Hematopoietic multipotent progenitor cell treated with erythropoietin and hydrocortisone succinate and interleukin-3 and kit ligand, for 15 days (in vitro differentiated cells): ENCODE measurements at regions not wholly inside any gene's neighbourhood (a gene's known extent, or its start where the extent isn't known, plus 50 kb on each side); places are given as distances from the start of the nearest gene placed in this dataset.

ENCODE experiments used
- DNase-seq: peaks from one replicate; pipeline ENCODE4 v3.0.0-alpha.2; 2015; ENCODE audit warnings: low spot score

GRCh38 chr2:16119741-16120140 lies 179.4 kb downstream of the MYCN start:
- DNase-seq: no peak

DNA sequence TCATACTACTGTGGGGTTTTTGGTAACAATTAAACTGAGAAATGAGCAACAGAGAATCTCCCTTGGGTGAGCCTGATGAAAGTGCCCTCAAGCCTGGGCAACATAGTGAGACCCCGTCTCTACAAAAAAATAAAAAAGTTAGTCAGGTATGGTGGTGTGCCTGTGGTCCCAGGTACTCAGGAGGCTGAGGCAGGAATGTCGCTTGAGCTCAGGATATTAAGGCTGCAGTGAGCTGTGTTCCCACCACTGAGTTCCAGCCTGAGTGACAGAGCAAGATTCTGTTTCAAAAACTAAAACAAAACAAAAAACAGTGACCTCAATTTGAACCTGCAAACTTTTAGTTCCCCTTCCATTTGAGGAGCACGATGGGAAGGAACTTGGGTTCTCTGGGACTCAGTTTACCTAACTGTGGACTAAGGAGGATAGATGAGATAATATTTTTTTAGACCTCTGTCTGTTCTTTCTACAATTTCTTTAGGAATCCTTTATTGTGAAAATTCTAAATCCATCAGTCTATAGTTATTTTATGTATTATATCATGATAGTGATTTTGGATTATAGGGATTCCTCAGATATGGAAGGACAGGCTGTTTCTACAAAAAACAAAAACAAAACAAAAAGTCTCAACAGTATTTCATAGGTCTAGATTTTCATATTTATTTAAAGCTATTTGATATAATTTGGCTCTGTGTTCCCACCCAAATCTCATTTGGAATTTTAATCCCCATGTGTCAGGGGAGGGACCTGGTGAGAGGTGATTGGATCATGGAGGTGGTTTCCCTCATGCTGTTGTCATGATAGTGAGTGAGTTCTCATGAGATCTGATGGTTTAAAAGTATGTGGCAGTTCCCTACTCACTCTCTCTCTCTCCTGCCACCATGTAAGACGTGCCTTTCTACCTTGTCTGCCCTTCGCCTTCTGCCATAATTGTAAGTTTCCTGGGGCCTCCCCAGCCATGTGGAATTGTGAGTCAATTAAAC lies 178.6 kb downstream of the MYCN start:
- DNase-seq: no peak

GRCh38 chr2:16117791-16118610 lies 177.7 kb downstream of the MYCN start:
- no peak for DNase-seq

GRCh38 chr2:16117021-16117700 lies 176.8 kb downstream of the MYCN start:
- no peak for DNase-seq

GRCh38 chr2:16115881-16116830 lies 175.8 kb downstream of the MYCN start:
- DNase-seq: no peak

DNA sequence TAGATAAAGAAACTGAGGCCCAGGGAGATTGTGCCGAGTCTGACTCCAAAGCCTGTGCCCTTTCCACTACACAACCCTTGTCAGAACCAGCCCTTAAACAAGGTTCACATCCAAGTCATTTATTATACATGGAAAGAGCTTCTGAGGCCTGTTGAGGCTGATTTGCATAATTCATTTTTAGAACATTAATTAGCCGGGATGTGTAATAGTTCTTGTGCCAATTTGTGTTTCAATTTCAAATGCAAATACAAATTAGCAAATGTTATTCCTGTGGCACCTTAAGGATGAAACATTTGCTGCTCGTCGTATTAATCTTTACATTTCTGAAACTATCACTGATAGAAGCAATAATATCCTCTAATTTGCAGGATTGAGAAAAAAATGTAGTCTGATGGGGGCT lies 174.9 kb downstream of the MYCN start:
- no peak for DNase-seq

- DNase-seq: no peak
These were observed 174.5 kb downstream of the MYCN start for GRCh38 chr2:16114836-16115235.

DNA sequence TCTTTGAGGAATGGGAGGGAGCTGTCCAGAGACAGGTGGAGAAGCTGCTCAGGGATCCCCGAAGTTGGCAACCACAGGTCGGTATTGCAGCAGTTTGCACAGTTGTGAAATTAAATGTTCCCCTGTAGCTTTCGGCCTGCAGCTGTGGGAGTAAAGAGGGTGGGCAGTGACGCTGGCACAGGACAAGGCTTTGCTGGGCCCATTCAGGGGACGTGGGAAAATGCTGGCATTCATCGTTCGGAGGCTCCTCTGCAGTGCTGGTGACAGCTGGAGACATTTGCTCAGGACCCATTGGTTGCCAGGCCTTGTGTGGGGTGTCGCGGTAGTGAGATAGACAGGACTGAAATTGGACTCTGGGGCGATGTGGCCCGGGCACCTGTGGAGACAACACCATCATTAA lies 173.7 kb downstream of the MYCN start:
- no peak for DNase-seq

- DNase-seq: no peak
These were observed 173.2 kb downstream of the MYCN start for GRCh38 chr2:16113568-16113967.

- no peak for DNase-seq
These were observed 172.7 kb downstream of the MYCN start for GRCh38 chr2:16112972-16113560.

DNA sequence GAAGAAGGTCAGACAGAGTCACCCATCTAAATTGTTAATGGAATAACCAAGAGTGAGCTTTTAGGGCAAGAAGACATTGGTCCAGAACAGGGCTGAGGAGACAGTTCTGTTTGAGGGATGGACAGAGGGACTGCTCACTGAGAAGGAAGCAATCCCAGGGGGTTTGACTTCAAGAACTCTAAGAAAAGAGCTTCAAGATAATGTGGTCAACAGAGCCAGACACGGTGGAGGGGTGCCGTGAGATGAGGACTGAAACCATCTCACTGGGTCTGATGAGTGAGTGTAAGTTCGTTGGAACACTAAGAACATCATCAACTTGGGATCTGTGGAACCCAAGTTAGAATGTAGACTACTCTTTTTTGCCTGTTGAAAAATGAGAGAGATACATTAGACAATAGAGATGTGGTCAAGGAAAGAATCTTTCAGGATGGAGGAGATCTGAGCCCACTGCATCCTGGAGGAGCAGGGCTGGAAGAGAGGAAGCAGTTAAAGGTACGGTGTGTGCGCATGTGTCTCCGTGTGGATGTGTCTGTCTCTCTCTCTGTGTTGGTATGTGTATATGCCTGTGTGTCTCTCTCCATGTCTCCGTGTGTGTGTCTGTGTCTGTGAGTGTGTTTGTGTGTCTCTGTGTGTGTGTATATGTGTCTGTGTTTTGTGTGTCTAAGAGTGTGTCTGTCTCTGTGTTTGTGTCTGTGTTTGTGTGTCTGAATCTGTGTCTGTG lies 172.1 kb downstream of the MYCN start:
- no peak for DNase-seq

GRCh38 chr2:16111838-16112210 lies 171.5 kb downstream of the MYCN start:
- DNase-seq: no peak

DNA sequence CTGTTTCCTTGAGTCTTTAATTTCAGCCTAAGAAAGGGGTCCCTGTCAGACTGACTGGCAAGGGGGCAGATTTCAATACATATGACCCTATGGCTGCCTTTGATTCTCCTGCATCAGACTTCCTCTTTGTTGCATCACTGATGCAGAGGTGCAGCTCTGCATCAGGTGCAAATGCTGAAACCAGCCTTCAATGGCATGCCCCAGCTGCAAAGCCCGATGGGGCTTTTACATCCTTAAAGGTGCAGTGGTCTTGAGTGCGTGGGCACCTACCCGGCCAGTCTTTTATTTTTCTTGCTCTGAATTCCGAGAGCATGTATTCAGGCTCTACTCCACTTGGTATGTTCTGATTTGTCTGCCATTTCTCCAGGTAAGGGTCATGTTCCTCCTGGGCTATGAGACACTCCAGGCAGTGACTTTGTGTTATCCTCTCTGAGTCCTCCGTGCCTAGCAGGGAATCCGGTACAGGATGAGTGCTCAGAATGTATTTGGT lies 169.5 kb downstream of the MYCN start:
- DNase-seq: no peak

DNA sequence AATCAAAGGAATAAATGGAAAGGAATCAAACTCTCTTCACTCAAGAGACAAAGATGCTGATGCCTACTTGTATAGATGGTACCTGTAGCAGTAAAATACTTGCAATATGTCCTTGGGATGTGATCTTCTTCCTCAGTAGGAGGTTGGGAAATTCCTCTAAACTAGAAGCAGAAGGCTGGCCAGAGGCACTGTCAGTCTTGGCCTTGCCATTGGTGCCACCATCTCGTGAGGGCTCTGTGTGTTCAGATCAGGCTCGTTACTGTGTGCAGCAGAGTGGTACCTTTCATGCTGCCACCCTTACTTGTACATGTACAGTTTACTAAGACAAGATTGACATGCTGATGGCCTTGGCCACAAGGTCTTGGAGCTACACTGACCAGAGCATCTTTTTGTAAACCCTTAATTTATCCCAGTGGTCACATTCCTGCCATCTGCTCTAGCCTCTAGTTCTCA lies 169.0 kb downstream of the MYCN start:
- DNase-seq: no peak

DNA sequence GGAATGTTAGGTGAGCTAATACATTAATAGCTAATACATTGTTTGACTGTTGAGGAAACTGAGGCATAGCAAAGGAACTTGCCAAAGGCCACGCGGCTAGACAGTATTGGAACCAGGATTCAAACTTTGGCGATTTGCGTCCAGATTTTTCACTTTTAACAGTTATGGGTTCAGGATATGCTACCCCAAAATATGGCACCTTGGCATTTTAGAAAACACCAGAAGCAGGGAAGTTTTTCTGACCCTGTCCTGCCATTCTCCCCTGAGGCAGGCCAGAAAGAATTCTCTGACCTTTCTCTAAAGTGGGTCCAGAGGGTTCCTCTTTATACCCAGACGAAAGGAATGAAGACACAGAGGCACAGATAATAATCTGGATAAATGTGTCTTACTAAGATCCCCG lies 166.9 kb downstream of the MYCN start:
- DNase-seq: no peak

DNA sequence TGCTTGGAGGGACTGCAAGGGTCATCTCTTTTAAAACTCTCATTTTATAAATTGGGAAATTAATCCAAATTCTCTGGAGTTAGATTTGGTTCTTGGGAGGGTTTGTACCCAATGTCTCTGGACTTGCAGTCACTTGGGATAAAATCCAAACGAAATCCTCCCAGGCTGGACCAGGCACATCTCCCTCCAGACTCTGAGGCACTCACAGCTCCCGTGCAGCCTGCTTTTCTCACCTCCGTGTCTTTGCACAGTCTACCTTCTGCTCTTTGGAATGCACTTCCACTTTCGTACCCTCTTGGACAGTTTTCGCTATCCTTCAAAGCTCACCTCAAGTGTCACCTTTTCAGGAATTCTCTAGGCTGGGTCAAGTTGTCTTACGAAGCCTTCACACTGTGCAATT lies 166.3 kb downstream of the MYCN start:
- no peak for DNase-seq

DNA sequence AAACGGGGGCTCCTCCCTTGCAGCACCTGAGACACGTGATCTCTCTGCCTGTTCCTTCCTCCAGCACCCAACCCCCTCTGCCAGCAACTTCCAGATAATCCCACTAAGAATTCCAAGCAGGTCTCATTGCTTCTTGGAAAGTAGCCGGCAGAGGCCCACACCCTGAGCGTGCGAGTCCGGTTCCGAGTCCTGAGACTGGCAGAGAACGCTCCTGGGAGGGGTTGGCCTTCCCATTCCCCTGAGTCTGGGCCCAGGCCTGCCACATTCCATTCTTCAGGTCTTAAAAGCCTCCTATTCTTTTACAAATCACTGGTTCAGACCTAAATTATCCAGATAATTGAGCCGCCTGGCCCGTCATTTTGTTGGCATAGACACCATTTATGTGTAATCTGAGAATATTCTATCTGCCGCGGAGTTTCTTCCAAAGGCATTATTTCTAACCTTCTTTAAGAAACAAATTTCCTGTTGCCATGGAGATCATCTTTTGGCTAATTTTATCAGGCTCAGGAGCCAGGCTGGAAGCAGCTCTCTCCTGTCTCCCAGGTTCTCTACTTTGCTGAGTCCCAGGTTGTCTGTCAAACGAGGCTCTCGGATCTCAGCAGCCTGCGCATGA lies 165.4 kb downstream of the MYCN start:
- no peak for DNase-seq

DNA sequence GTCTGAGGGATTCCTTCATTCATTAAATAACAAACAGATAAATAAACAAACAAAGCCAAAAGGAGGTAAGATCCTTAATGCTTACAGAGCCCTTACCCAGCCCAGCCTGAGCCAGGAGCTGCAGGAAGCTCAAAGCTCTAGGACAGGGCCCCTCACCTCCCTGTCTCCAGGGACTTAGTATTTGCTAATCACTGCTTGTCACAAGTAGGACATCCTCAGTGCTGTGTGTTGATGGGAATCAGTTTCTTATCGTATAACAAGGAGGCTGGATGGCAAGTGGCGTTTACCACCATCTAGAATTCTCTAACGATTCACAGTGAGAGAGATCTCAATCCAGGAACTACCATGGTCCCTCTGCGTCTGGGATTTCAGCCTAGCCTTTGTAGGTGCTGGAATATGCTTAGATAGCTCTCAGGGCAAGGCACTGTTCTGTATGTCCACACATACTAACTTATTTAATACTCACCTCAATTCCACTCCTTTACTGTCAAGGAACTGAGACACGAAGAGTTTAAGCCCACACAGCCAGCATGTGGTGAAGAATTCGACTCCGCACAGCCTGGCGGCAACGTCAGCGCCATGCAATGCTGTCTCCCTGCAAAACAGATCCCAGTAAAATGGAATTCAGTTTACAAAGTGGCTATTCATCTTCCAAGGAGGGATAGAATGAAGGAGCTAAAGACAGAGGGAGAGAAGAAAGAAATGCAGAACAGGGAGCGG lies 164.8 kb downstream of the MYCN start:
- no peak for DNase-seq
